Progenitor cell of endocrine pancreas (in vitro differentiated cells): ENCODE measurements at regions not wholly inside any gene's neighbourhood (a gene's known extent, or its start where the extent isn't known, plus 50 kb on each side); places are given as distances from the start of the nearest gene placed in this dataset.

Source experiments
- DNase-seq: peaks from one replicate; pipeline ENCODE4 v3.0.0; 2021; ENCODE audit warnings: low spot score; ENCODE audit not compliant: unreplicated experiment
- H3K27ac Mint-ChIP-seq: 2 replicates; pipeline ENCODE4 v1.8.0; 2021; ENCODE audit warnings: mild to moderate bottlenecking, moderate library complexity, mixed read lengths
- H3K27me3 Mint-ChIP-seq: 2 replicates; pipeline ENCODE4 v1.8.0; 2021; ENCODE audit warnings: mixed read lengths
- H3K36me3 Mint-ChIP-seq: 2 replicates; pipeline ENCODE4 v1.8.0; 2022; ENCODE audit warnings: mixed read lengths; ENCODE audit not compliant: insufficient read depth
- H3K4me1 Mint-ChIP-seq: 2 replicates; pipeline ENCODE4 v1.8.0; 2021; ENCODE audit warnings: low read depth, mixed read lengths
- H3K4me3 Mint-ChIP-seq: 2 replicates; pipeline ENCODE4 v1.8.0; 2021; ENCODE audit warnings: low read depth, mild to moderate bottlenecking, moderate library complexity, mixed read lengths
- H3K9me3 Mint-ChIP-seq: 2 replicates; pipeline ENCODE4 v1.8.0; 2021; ENCODE audit warnings: low read depth, mixed read lengths
- CTCF ChIP-seq: fragments of 200-600 bp; sonication (generic); IDR thresholded peaks from one replicate; pipeline ENCODE4 v1.5.0; 2021; ENCODE audit warnings: antibody characterized with exemption, mild to moderate bottlenecking; ENCODE audit not compliant: unreplicated experiment

DNA sequence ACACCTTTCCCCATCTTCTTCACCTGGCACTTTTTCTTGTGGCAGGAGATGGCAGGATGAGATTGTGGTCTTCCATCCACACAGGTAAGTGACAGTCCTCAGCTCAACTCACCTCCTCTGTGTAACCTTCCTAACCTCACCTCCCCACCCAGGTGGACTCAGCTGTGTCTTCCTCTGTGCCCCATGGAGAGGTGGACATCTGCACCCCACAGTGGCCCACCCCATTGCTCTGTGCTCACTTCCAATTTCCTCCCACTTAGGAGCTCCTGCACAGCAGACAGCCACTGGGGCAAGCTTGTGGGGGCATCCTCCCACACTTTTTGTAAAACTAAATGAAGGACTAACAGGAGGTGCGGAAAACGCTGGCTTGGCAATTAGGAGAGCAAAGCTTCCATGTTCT lies 61.6 kb downstream of the MSX1 start:
- Mint-ChIP-seq H3K27ac (no peak overlapping the region), H3K4me1 (no peaks in the 10 kb centered on the region), H3K9me3 (no peaks in the 10 kb centered on the region), H3K36me3 (no peaks in the 10 kb centered on the region), H3K27me3 (peaks cover 52% of the 10 kb centered on the region), H3K4me3 (no peak overlapping the region)
- DNase-seq, result no peak
- TF ChIP-seq CTCF, result no peak

- Mint-ChIP-seq H3K36me3 (no peaks in the 10 kb centered on the region), H3K9me3 (peaks cover 3% of the 10 kb centered on the region), H3K27ac (no peak overlapping the region), H3K4me1 (no peaks in the 10 kb centered on the region), H3K4me3 (no peak overlapping the region), H3K27me3 (peaks cover 55% of the 10 kb centered on the region)
- no peak for DNase-seq
- no peak for TF ChIP-seq CTCF
These were observed 63.0 kb downstream of the MSX1 start for GRCh38 chr4:4922441-4922840.

- H3K27ac Mint-ChIP-seq, result no peak overlapping the region
- no peak for TF ChIP-seq CTCF
- peaks cover 3% of the 10 kb centered on the region for H3K9me3 Mint-ChIP-seq
- H3K4me3 Mint-ChIP-seq, result no peak overlapping the region
- H3K4me1 Mint-ChIP-seq, result no peaks in the 10 kb centered on the region
- H3K36me3 Mint-ChIP-seq, result no peaks in the 10 kb centered on the region
- no peak for DNase-seq
- peaks cover 55% of the 10 kb centered on the region for H3K27me3 Mint-ChIP-seq
These were observed 63.7 kb downstream of the MSX1 start for GRCh38 chr4:4923201-4923600.

- H3K4me1 Mint-ChIP-seq, result no peaks in the 10 kb centered on the region
- H3K36me3 Mint-ChIP-seq, result no peaks in the 10 kb centered on the region
- no peak for DNase-seq
- no peak overlapping the region for H3K4me3 Mint-ChIP-seq
- peaks cover 3% of the 10 kb centered on the region for H3K9me3 Mint-ChIP-seq
- H3K27ac Mint-ChIP-seq, result no peak overlapping the region
- peaks cover 52% of the 10 kb centered on the region for H3K27me3 Mint-ChIP-seq
- TF ChIP-seq CTCF, result no peak
These were observed 71.2 kb downstream of the MSX1 start for GRCh38 chr4:4930677-4931076.

DNA sequence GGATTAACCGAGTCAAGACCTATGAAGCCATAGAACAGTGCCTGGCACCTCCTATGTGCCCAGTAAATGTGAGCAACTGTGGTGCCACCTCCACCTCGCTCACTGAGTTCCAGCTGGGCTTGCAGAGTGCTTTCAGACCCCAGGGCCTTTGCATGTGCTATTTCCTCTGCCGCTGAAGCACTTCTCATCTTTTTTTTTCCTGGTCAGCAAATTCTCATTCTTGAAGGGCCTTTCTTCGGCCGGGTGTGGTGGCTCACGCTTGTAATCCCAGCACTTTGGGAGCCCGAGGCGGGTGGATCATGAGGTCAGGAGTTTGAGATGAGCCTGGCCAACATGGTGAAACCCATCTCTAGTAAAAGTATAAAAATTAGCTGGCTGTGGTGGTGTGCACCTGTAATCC lies 76.5 kb downstream of the MSX1 start:
- H3K27ac Mint-ChIP-seq, result no peak overlapping the region
- H3K27me3 Mint-ChIP-seq, result peaks cover 41% of the 10 kb centered on the region
- TF ChIP-seq CTCF, result no peak
- H3K4me1 Mint-ChIP-seq, result peaks cover 2% of the 10 kb centered on the region
- DNase-seq, result no peak
- no peaks in the 10 kb centered on the region for H3K9me3 Mint-ChIP-seq
- H3K36me3 Mint-ChIP-seq, result no peaks in the 10 kb centered on the region
- H3K4me3 Mint-ChIP-seq, result no peak overlapping the region

DNA sequence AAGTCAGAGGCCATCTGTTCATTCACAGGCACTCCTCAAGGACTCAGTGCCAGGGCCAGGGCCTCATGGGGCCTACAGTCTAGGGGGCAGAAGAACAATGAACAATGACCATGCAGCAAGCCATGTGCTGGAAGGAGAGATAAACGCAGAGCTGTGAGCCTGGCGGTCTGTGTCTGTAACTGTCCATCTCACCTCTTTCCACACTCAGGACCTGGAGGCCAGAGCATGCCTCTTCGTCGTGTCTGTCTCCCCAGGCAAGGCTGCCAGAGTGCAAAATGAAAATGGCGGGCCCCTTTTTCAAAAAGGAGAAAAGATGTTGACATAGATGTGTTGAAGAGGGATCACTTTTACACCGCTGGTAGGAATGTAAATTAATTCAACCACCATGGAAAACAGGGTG lies 78.5 kb downstream of the MSX1 start:
- Mint-ChIP-seq H3K27me3 (peaks cover 37% of the 10 kb centered on the region), H3K36me3 (no peaks in the 10 kb centered on the region), H3K27ac (no peak overlapping the region), H3K4me1 (peaks cover 2% of the 10 kb centered on the region), H3K4me3 (no peak overlapping the region), H3K9me3 (no peaks in the 10 kb centered on the region)
- no peak for DNase-seq
- no peak for TF ChIP-seq CTCF
